Body of pancreas (tissue), 4 donors: ENCODE measurements at regions not wholly inside any gene's neighbourhood (a gene's known extent, or its start where the extent isn't known, plus 50 kb on each side); places are given as distances from the start of the nearest gene placed in this dataset.

ENCODE experiments used
- POLR2A ChIP-seq, 3 donors: fragments of 450-650 bp; IDR thresholded peaks; one replicate each; pipeline ENCODE4 v1.6.1; 2016; ENCODE audit warnings: antibody characterized with exemption in 3 of 3, mild to moderate bottlenecking in 2 of 3
- TF ChIP-seq, protein P1 (sequence below), 7 experiments: fragments of 450-650 bp in 4 of 7; fragments of 200-600 bp in 3 of 7; sonication (generic) in 3 of 7; IDR thresholded peaks; one replicate each; pipeline ENCODE4 v1.5.1; 2016 to 2019; ENCODE audit warnings: antibody characterized with exemption in 7 of 7

DNA sequence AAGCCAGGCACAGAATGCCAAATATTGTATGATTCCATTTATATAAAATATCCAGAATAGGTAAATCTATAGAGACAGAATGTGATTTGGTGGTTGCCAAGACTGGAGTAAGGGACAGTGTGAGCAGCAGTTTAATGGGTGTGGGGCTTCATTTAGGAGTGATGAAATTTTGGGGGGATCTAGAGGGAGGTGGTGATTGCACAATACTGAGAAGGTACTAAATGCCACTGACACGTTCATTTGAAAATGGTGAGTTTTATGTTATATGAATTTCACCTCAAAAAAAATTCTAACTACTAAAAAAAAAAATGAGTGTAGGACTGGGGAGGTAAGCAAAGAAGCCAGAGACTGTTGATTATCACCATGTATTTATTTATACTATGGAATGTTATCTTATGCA, 974.5 kb upstream of the ZEB2 start:
- TF ChIP-seq, protein P1, sequence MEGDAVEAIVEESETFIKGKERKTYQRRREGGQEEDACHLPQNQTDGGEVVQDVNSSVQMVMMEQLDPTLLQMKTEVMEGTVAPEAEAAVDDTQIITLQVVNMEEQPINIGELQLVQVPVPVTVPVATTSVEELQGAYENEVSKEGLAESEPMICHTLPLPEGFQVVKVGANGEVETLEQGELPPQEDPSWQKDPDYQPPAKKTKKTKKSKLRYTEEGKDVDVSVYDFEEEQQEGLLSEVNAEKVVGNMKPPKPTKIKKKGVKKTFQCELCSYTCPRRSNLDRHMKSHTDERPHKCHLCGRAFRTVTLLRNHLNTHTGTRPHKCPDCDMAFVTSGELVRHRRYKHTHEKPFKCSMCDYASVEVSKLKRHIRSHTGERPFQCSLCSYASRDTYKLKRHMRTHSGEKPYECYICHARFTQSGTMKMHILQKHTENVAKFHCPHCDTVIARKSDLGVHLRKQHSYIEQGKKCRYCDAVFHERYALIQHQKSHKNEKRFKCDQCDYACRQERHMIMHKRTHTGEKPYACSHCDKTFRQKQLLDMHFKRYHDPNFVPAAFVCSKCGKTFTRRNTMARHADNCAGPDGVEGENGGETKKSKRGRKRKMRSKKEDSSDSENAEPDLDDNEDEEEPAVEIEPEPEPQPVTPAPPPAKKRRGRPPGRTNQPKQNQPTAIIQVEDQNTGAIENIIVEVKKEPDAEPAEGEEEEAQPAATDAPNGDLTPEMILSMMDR (IDR thresholded peaks at IDR 0.05) = no peak
- TF ChIP-seq POLR2A (IDR thresholded peaks at IDR 0.05) = no peak
